Lower lobe of right lung (tissue), 2 donors: ENCODE measurements at regions not wholly inside any gene's neighbourhood (a gene's known extent, or its start where the extent isn't known, plus 50 kb on each side); places are given as distances from the start of the nearest gene placed in this dataset.

ENCODE experiments used
- ATAC-seq, 2 donors: fragments of 200-7000 bp; cut with Tn5 transposase; one replicate each; pipeline ENCODE4 v1.9.1; 2020 to 2022; ENCODE audit warnings: mild to moderate bottlenecking in 2 of 2, moderate library complexity in 2 of 2
- DNase-seq: peaks from one replicate; pipeline ENCODE4 v3.0.0-alpha.2; 2020
- H3K27ac ChIP-seq: fragments of 200-600 bp; one replicate; pipeline ENCODE4 v1.8.0; 2022
- H3K27me3 ChIP-seq: fragments of 200-600 bp; one replicate; pipeline ENCODE4 v1.8.0; 2022; ENCODE audit warnings: low read depth
- H3K36me3 ChIP-seq: fragments of 200-600 bp; one replicate; pipeline ENCODE4 v1.8.0; 2022; ENCODE audit warnings: mild to moderate bottlenecking
- H3K4me1 ChIP-seq: fragments of 200-600 bp; one replicate; pipeline ENCODE4 v1.8.0; 2022
- H3K4me3 ChIP-seq: fragments of 200-600 bp; one replicate; pipeline ENCODE4 v1.8.0; 2022; ENCODE audit warnings: mild to moderate bottlenecking
- H3K9me3 ChIP-seq: fragments of 200-600 bp; one replicate; pipeline ENCODE4 v1.8.0; 2022
- intact Hi-C: fragments of 100-400 bp; cut with DNase I; formaldehyde crosslinking; loops from one replicate; pipeline ENCODE4 v1.11.0; 2022
- TF ChIP-seq, protein P1 (sequence below): fragments of 200-600 bp; IDR thresholded peaks from one replicate; pipeline ENCODE4 v1.8.0; 2022; ENCODE audit warnings: antibody characterized with exemption, mild to moderate bottlenecking
- donor health status: DM: no; HTN: yes; CAD: no; lungs with severe emphysema.

DNA sequence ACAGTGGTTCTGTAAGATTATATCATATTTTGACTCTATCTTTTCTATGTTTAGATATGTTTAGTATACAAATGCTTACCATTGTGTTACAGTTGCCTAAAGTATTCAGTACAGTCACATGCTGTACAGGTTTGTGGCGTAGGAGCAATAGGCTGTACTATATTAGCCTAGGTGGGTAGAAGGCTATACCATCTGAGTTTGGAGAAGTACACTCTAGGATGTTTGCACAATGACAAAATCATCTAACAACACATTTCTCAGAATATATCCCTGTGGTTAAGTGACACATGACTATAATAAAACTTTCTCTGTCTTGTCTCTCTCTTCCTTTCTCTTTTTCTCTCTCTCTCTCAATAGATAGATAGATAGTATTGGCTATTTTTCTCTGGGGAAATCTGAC lies 1053.1 kb downstream of the STIM2 start:
- H3K4me3 ChIP-seq: no peak overlapping the region
- TF ChIP-seq, protein P1, sequence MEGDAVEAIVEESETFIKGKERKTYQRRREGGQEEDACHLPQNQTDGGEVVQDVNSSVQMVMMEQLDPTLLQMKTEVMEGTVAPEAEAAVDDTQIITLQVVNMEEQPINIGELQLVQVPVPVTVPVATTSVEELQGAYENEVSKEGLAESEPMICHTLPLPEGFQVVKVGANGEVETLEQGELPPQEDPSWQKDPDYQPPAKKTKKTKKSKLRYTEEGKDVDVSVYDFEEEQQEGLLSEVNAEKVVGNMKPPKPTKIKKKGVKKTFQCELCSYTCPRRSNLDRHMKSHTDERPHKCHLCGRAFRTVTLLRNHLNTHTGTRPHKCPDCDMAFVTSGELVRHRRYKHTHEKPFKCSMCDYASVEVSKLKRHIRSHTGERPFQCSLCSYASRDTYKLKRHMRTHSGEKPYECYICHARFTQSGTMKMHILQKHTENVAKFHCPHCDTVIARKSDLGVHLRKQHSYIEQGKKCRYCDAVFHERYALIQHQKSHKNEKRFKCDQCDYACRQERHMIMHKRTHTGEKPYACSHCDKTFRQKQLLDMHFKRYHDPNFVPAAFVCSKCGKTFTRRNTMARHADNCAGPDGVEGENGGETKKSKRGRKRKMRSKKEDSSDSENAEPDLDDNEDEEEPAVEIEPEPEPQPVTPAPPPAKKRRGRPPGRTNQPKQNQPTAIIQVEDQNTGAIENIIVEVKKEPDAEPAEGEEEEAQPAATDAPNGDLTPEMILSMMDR: no peak
- no peak overlapping the region for H3K27ac ChIP-seq
- ATAC-seq (no peak), DNase-seq (no peak)
- no peaks in the 10 kb centered on the region for H3K9me3 ChIP-seq
- no peaks in the 10 kb centered on the region for H3K4me1 ChIP-seq
- no peaks in the 10 kb centered on the region for H3K27me3 ChIP-seq
- H3K36me3 ChIP-seq: no peaks in the 10 kb centered on the region
- intact Hi-C loops: no loop called here

DNA sequence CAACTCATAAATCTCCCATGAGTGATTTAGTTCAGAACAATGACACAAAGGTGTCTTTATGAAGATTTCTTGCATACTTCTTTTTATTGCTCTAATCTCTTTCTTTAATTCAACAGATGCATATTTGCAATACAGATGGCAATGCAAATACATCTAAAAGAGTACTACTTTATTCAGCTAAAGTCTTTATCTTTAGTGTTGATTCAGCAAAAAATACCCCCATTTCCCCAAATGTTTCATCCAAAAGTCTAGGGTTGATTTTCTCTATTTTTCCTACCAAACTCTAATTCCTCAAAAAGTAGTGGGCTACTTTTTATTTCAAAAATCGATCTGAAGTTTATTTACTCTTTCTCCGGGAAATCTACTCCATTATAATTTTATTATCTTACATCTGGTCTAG lies 1055.2 kb downstream of the STIM2 start:
- no peaks in the 10 kb centered on the region for H3K36me3 ChIP-seq
- DNase-seq (no peak), ATAC-seq (no peak)
- intact Hi-C loops: no loop called here
- H3K9me3 ChIP-seq: no peaks in the 10 kb centered on the region
- no peaks in the 10 kb centered on the region for H3K4me1 ChIP-seq
- H3K27ac ChIP-seq: no peak overlapping the region
- no peak overlapping the region for H3K4me3 ChIP-seq
- no peaks in the 10 kb centered on the region for H3K27me3 ChIP-seq
- TF ChIP-seq, protein P1: no peak

DNA sequence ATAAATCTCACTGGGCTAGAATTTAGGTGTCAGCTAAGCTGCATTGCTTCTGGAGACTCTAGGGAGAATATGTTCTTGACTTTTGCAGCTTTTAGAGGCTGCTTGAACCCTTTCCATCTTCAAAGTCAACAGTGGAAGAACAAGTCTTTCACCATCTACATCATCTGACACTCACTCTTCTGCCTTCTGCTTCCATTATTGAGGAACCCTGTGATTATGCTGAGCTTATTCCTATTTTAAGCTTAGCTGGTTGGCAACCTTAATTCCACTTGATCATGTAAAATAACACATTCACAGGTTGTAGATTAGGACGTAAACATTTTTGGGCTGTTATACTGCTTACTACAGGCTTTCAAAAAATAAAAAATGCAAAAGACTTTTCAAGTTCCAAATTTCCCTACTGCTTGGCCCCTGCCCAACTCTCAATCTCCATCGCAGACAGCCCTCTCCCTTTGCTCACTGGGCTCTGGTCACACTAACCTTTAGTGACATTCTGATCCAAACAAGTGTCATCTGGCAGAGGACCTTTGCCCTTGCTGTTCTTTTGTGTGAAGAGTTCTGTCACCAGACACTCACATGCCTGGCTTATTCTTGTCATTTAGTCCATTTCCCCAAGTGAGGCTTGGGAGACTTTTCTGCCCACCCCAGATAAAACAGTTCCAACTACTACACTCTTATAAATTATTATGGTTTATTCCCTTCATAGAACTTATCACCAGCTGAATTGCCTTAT lies 1056.0 kb downstream of the STIM2 start:
- Histone ChIP-seq H3K9me3 (no peaks in the 10 kb centered on the region), H3K4me1 (no peaks in the 10 kb centered on the region), H3K27ac (no peak overlapping the region), H3K4me3 (no peak overlapping the region), H3K36me3 (no peaks in the 10 kb centered on the region), H3K27me3 (no peaks in the 10 kb centered on the region)
- ATAC-seq (no peak), DNase-seq (no peak)
- intact Hi-C loops: no loop called here
- TF ChIP-seq, protein P1: no peak

DNA sequence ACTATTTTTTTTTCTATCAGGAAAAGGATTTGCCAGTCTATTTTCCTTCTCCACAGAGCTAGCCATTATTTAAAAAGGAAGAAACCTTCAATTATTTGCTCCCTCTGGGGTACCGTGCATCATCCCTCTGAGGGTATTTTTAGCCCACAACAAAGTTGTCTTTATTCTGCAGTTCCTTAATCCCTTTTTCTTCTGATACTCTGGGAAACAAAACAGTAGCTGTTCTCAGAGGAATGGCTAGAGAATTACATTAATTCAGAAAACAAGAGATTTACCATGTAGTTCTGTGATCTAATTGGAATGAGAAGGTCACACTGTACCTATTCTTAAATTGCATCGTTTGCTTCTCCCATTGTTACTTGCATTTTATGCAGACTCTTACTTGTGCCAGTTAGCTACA lies 1056.7 kb downstream of the STIM2 start:
- H3K4me1 ChIP-seq: no peaks in the 10 kb centered on the region
- H3K4me3 ChIP-seq: no peak overlapping the region
- H3K27me3 ChIP-seq: no peaks in the 10 kb centered on the region
- TF ChIP-seq, protein P1: no peak
- H3K27ac ChIP-seq: no peak overlapping the region
- no peaks in the 10 kb centered on the region for H3K36me3 ChIP-seq
- no peaks in the 10 kb centered on the region for H3K9me3 ChIP-seq
- no peak for DNase-seq
- intact Hi-C loops: no loop called here
- ATAC-seq: no peak

DNA sequence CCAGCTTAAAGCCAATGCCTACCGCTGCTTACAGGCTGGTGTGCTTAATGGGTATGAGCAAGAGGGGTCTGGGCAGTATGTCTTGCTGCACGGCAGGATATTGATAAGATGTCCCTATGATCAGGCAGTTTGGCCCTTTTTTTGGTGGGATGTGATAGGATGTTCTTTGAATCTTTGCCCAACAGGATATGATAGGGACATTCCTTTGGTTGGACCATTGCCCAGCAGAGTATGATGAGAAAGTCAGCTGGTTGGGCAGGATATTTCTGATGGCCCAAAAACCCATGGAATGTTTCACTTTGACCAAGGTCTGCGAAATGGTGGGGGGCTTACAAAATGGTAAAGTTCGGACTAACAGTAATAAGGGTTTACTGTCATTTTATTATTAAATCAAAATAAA lies 1060.6 kb downstream of the STIM2 start:
- Histone ChIP-seq H3K36me3 (no peaks in the 10 kb centered on the region), H3K4me3 (no peak overlapping the region), H3K9me3 (no peaks in the 10 kb centered on the region), H3K4me1 (no peaks in the 10 kb centered on the region), H3K27ac (no peak overlapping the region), H3K27me3 (no peaks in the 10 kb centered on the region)
- intact Hi-C loops: no loop called here
- TF ChIP-seq, protein P1: no peak
- DNase-seq (no peak), ATAC-seq (no peak)
